PFSK-1 (cell line): ENCODE measurements at regions not wholly inside any gene's neighbourhood (a gene's known extent, or its start where the extent isn't known, plus 50 kb on each side); places are given as distances from the start of the nearest gene placed in this dataset.

ENCODE experiments used
- FOXP2 ChIP-seq: optimal IDR thresholded peaks from 2 replicates; pipeline ENCODE3; 2011; ENCODE audit warnings: borderline replicate concordance, control low read depth, inconsistent platforms; ENCODE audit not compliant: insufficient read depth; ENCODE audit errors: extremely low read length, extremely low read depth
- POLR2AphosphoS5 ChIP-seq: IDR thresholded peaks from 2 replicates; pipeline ENCODE4 v1.6.1; 2012; ENCODE audit warnings: low read depth, mild to moderate bottlenecking, control low read depth, low read length, moderate library complexity
- REST ChIP-seq, 2 experiments: IDR thresholded peaks; 2 replicates each; pipeline versions ENCODE4 v1.6.1 to v1.8.0; 2011 to 2012; ENCODE audit warnings: low read depth in 2 of 2, low read length in 2 of 2, control low read depth in 1 of 2, inconsistent platforms in 1 of 2, mild to moderate bottlenecking in 1 of 2, moderate library complexity in 1 of 2; ENCODE audit not compliant: insufficient read depth in 1 of 2
- SIN3A ChIP-seq: IDR thresholded peaks from 2 replicates; pipeline ENCODE4 v1.6.1; 2012; ENCODE audit warnings: mild to moderate bottlenecking, low read length, moderate library complexity, borderline replicate concordance; ENCODE audit not compliant: insufficient read depth
- TAF1 ChIP-seq: IDR thresholded peaks from 2 replicates; pipeline ENCODE4 v1.6.1; 2012; ENCODE audit warnings: low read length, control low read depth, borderline replicate concordance; ENCODE audit not compliant: insufficient read depth

- TF ChIP-seq TAF1 (no peak), POLR2AphosphoS5 (no peak), FOXP2 (no peak), SIN3A (no peak), REST (IDR thresholded peaks at IDR 0.05; ENCODE audit: insufficient read depth in 1 of 2, low read depth in 2 of 2, low read length in 2 of 2) (no peak)
Measured at GRCh38 chr21:28110716-28111115, 882.0 kb downstream of the LTN1 start.

- TF ChIP-seq REST (IDR thresholded peaks at IDR 0.05; ENCODE audit: insufficient read depth in 1 of 2, low read depth in 2 of 2, low read length in 2 of 2) = no peak
- TF ChIP-seq POLR2AphosphoS5 = no peak
- TF ChIP-seq TAF1 = no peak
- TF ChIP-seq FOXP2 = no peak
Measured at GRCh38 chr21:28110074-28110473, 882.6 kb downstream of the LTN1 start.

- TF ChIP-seq TAF1 (no peak), REST (IDR thresholded peaks at IDR 0.05; ENCODE audit: insufficient read depth in 1 of 2, low read depth in 2 of 2, low read length in 2 of 2) (no peak), FOXP2 (no peak), POLR2AphosphoS5 (no peak), SIN3A (no peak)
Measured at GRCh38 chr21:28106370-28106890, 886.2 kb downstream of the LTN1 start.

GRCh38 chr21:28104346-28104745, 888.3 kb downstream of the LTN1 start:
- TF ChIP-seq TAF1 = no peak
- TF ChIP-seq REST (IDR thresholded peaks at IDR 0.05; ENCODE audit: insufficient read depth in 1 of 2, low read depth in 2 of 2, low read length in 2 of 2) = no peak
- no peak for TF ChIP-seq POLR2AphosphoS5
- TF ChIP-seq FOXP2 = no peak
- TF ChIP-seq SIN3A = no peak

- TF ChIP-seq POLR2AphosphoS5 (no peak), SIN3A (no peak; the same call in 1 of the 2 replicates), TAF1 (no peak), REST (IDR thresholded peaks at IDR 0.05; ENCODE audit: insufficient read depth in 1 of 2, low read depth in 2 of 2, low read length in 2 of 2) (no peak), FOXP2 (no peak)
Measured at GRCh38 chr21:28100366-28100765, 892.3 kb downstream of the LTN1 start.
